Ascending aorta (tissue), 2 donors: ENCODE measurements at regions not wholly inside any gene's neighbourhood (a gene's known extent, or its start where the extent isn't known, plus 50 kb on each side); places are given as distances from the start of the nearest gene placed in this dataset.
A peak's percentile ranks its signal among the peaks of the same experiment; 100 is the strongest.

ENCODE experiments used
- DNase-seq, 2 donors: peaks; one replicate each; pipeline ENCODE4 v3.0.0-alpha.2; 2019; ENCODE audit warnings: low spot score in 2 of 2
- H3K27ac ChIP-seq, 2 donors: fragments of 200-600 bp; sonication (generic); one replicate each; pipeline ENCODE4 v1.5.1; 2016 to 2017; ENCODE audit warnings: mild to moderate bottlenecking in 1 of 2
- H3K27me3 ChIP-seq: fragments of 200-600 bp; sonication (generic); one replicate; pipeline ENCODE4 v1.5.1; 2017
- H3K36me3 ChIP-seq, 2 donors: fragments of 200-600 bp; sonication (generic); one replicate each; pipeline ENCODE4 v1.5.1; 2016
- H3K4me1 ChIP-seq, 2 donors: fragments of 200-600 bp; sonication (generic); one replicate each; pipeline ENCODE4 v1.5.1; 2016 to 2017; ENCODE audit warnings: mild to moderate bottlenecking in 1 of 2
- H3K4me3 ChIP-seq, 2 donors: fragments of 200-600 bp; sonication (generic); one replicate each; pipeline ENCODE4 v1.5.1; 2016 to 2017; ENCODE audit warnings: mild to moderate bottlenecking in 1 of 2
- H3K9me3 ChIP-seq, 2 donors: fragments of 200-600 bp; sonication (generic); one replicate each; pipeline ENCODE4 v1.5.1; 2016
- CTCF ChIP-seq, 3 experiments: fragments of 200-600 bp in 2 of 3; fragments of 450-650 bp in 1 of 3; sonication (generic) in 2 of 3; IDR thresholded peaks; one replicate each; pipeline ENCODE4 v1.5.1; 2016 to 2019; ENCODE audit warnings: antibody characterized with exemption in 3 of 3, mild to moderate bottlenecking in 1 of 3, moderate library complexity in 1 of 3
- intact Hi-C: fragments of 100-400 bp; cut with DNase I; formaldehyde crosslinking; loops from one replicate; pipeline ENCODE4 v1.15.1; 2023

DNA sequence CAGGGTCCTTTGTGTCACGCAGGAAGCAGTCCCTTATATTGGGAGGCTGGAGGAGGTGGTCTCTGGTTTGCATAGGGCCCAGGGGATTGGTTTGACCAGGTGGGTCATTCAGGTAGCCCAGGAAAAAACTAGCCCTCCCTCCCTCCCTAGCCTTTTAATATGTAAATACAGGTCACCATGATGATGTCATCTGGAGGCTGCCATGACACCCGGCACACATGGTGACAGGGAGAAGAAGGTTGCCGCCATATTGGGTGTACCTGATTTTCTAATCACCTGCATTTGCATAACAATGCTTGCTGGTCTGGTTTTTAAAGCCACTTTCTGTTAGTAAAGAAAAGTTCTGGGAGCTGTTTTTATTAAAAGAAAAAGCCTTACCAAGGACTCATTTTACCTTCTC lies 791.0 kb upstream of the ADGRL4 start:
- Histone ChIP-seq H3K36me3 (no peaks in the 10 kb centered on the region), H3K27ac (no peak overlapping the region), H3K9me3 (no peaks in the 10 kb centered on the region), H3K4me3 (no peak overlapping the region), H3K4me1 (no peaks in the 10 kb centered on the region), H3K27me3 (no peaks in the 10 kb centered on the region)
- intact Hi-C loops, result no loop called here
- TF ChIP-seq CTCF (IDR thresholded peaks at IDR 0.05), result no peak
- DNase-seq, result no peak

- H3K27me3 ChIP-seq, result no peaks in the 10 kb centered on the region
- no peak for TF ChIP-seq CTCF (IDR thresholded peaks at IDR 0.05)
- intact Hi-C loops, result no loop called here
- H3K4me1 ChIP-seq, result no peaks in the 10 kb centered on the region
- no peak overlapping the region for H3K4me3 ChIP-seq
- DNase-seq, result no peak
- H3K9me3 ChIP-seq, result no peaks in the 10 kb centered on the region
- no peak overlapping the region for H3K27ac ChIP-seq
- no peaks in the 10 kb centered on the region for H3K36me3 ChIP-seq
These were observed 789.9 kb upstream of the ADGRL4 start for GRCh38 chr1:79796434-79796833.

DNA sequence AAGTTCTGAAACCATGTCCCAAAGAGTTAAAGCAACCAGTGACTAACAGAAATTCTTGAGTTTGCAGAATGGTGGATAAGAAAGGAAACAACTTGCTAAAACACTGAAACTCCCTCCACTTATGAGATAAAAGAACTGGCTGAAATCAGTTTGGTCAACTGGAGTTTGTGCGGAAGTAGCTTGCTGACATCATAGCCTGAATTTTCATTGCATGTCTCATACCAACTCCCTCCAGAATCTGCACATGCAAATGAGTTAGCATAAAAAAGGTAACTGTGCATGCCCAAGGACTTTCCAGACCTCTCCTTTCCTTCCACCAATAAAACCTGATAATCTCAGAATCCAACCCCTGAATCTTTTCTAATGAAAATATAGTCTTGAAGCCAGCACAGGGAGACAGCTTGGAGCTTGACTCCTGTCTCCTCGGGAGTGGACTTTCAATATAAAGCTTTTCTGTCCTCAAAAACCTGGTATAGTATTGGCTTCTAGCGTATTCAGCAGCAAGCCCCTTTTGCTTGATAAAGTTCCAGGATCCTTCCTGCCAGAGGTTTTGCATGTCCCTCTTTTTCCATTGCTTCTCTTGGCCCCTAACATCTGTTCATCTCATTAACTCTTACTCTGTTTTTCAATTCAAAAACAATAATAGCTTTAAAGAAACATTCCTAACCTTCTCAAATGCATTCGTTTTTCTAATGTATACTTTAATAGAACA lies 785.8 kb upstream of the ADGRL4 start:
- Histone ChIP-seq H3K36me3 (no peaks in the 10 kb centered on the region), H3K27me3 (no peaks in the 10 kb centered on the region), H3K4me3 (peak overlapping the region in 1 of 2 donors; percentile 19), H3K4me1 (peaks cover 0 to 4% of the 10 kb centered on the region in 2 donors), H3K9me3 (no peaks in the 10 kb centered on the region), H3K27ac (peak overlapping the region; percentile 25 to 53)
- intact Hi-C loops, result loop anchor here (5.0 kb wide), 1 partner anchor 60 kb away; no protein-coding TSS in a partner anchor
- TF ChIP-seq CTCF (IDR thresholded peaks at IDR 0.05), result no peak
- no peak for DNase-seq

GRCh38 chr1:79791488-79792218 lies 785.1 kb upstream of the ADGRL4 start:
- Histone ChIP-seq H3K4me3 (no peak overlapping the region), H3K4me1 (peaks cover 0 to 4% of the 10 kb centered on the region in 2 donors), H3K36me3 (no peaks in the 10 kb centered on the region), H3K27me3 (no peaks in the 10 kb centered on the region), H3K9me3 (no peaks in the 10 kb centered on the region), H3K27ac (peak overlapping the region; percentile 25 to 53)
- DNase-seq, result no peak
- intact Hi-C loops, result loop anchor here (5.0 kb wide), 1 partner anchor 59 kb away; no protein-coding TSS in a partner anchor
- no peak for TF ChIP-seq CTCF (IDR thresholded peaks at IDR 0.05)

- no peak for DNase-seq
- no peak overlapping the region for H3K4me3 ChIP-seq
- no peaks in the 10 kb centered on the region for H3K9me3 ChIP-seq
- TF ChIP-seq CTCF (IDR thresholded peaks at IDR 0.05), result no peak
- H3K36me3 ChIP-seq, result no peaks in the 10 kb centered on the region
- H3K4me1 ChIP-seq, result peaks cover 0 to 4% of the 10 kb centered on the region in 2 donors
- no peaks in the 10 kb centered on the region for H3K27me3 ChIP-seq
- H3K27ac ChIP-seq, result no peak overlapping the region
- intact Hi-C loops, result loop anchor here (5.0 kb wide), 1 partner anchor 59 kb away; no protein-coding TSS in a partner anchor
These were observed 784.4 kb upstream of the ADGRL4 start for GRCh38 chr1:79790950-79791349.
